Heart left ventricle (tissue), 13 donors: ENCODE measurements at regions not wholly inside any gene's neighbourhood (a gene's known extent, or its start where the extent isn't known, plus 50 kb on each side); places are given as distances from the start of the nearest gene placed in this dataset.

Experiments used
- CTCF ChIP-seq, 12 donors: fragments of 200-600 bp; sonication (generic) in 4 of 12; IDR thresholded peaks; one replicate each; pipeline versions ENCODE4 v1.5.0 to v1.8.0; 2018 to 2022; ENCODE audit warnings: antibody characterized with exemption in 12 of 12, mild to moderate bottlenecking in 5 of 12
- POLR2A ChIP-seq, 2 donors: fragments of 450-650 bp; IDR thresholded peaks; one replicate each; pipeline ENCODE4 v1.6.1; 2017; ENCODE audit warnings: antibody characterized with exemption in 2 of 2, mild to moderate bottlenecking in 2 of 2, moderate library complexity in 2 of 2
- donor health status: ischemic (EF 13 %, LVEDD 7.1; RV severe dilation, severe dysfunction).
- donor health status: DM: no; HTN: yes; CAD: no.
- donor health status: DM: no; HTN: no; CAD: no.
- donor health status: ischemic (EF 25% LVEDD 6.9; RV normal size, moderate dysfunction).
- donor health status: ischemic (EF 25% LVEDD 5.7; RV mildly dilated, moderate dysfunction).
- donor health status: ischemic (EF 35%, LVEDD 5.7; RV mildly dilated, moderate dysfunction).
- donor health status: nonischemic (EF 11% LVEDD 7.7; RV severe dilation, severe dysfunction).
- donor health status: DM: yes; HTN: yes; CAD: no.
- donor health status: PGD.
- donor health status: ischemic (EF 29% LVEDD 5.4; RV normal size, mild dysfunction).
- donor health status: nonischemic (EF 23%, LVEDD 6.1; RV moderate dilation, normal function).

GRCh38 chr5:68960961-68961360, 132.9 kb upstream of the SLC30A5 start:
- TF ChIP-seq CTCF (IDR thresholded peaks at IDR 0.05): no peak
- TF ChIP-seq POLR2A (IDR thresholded peaks at IDR 0.05): no peak
